Activated B cell treated with CpG ODN at 0.5 μM for 24 hours (primary cell): ENCODE measurements at regions not wholly inside any gene's neighbourhood (a gene's known extent, or its start where the extent isn't known, plus 50 kb on each side); places are given as distances from the start of the nearest gene placed in this dataset.

Experiments used
- ATAC-seq: fragments of 200-7000 bp; cut with Tn5 transposase; one replicate; pipeline ENCODE4 v1.10.0; 2021; ENCODE audit warnings: low read depth, mild to moderate bottlenecking, moderate library complexity
- CTCF ChIA-PET: fragments of 350-600 bp; sonication (Branson Sonifier 250); formaldehyde crosslinking; loops from one replicate; lab custom pipeline; 2021; ENCODE audit warnings: antibody characterized with exemption; lab: Charles Lee
- POLR2A ChIA-PET: fragments of 350-600 bp; sonication (Branson Sonifier 250); formaldehyde crosslinking; loops from one replicate; lab custom pipeline; 2021; ENCODE audit warnings: antibody characterized with exemption; lab: Charles Lee
- DNase-seq: peaks from one replicate; pipeline ENCODE4 v3.0.0; 2022
- H3K27ac Mint-ChIP-seq: one replicate; pipeline ENCODE4 v1.8.0; 2020; ENCODE audit warnings: mixed read lengths
- H3K27me3 Mint-ChIP-seq: one replicate; pipeline ENCODE4 v1.8.0; 2021; ENCODE audit warnings: mixed read lengths
- H3K36me3 Mint-ChIP-seq: one replicate; pipeline ENCODE4 v1.8.0; 2021; ENCODE audit warnings: low read depth, mixed read lengths
- H3K4me1 Mint-ChIP-seq: one replicate; pipeline ENCODE4 v1.8.0; 2021; ENCODE audit warnings: mixed read lengths
- H3K4me3 Mint-ChIP-seq: one replicate; pipeline ENCODE4 v1.8.0; 2020; ENCODE audit warnings: mild to moderate bottlenecking, mixed read lengths
- H3K9me3 Mint-ChIP-seq: one replicate; pipeline ENCODE4 v1.8.0; 2020; ENCODE audit warnings: mixed read lengths
- CTCF ChIP-seq: fragments of 200-600 bp; IDR thresholded peaks from one replicate; pipeline ENCODE4 v1.8.0; 2022; ENCODE audit warnings: antibody characterized with exemption, mild to moderate bottlenecking
- intact Hi-C: fragments of 100-400 bp; cut with micrococcal nuclease; formaldehyde crosslinking; loops from one replicate; pipeline ENCODE4 v1.15.1; 2024

- no peak for DNase-seq
- H3K27ac Mint-ChIP-seq = no peak overlapping the region
- peaks cover 3% of the 10 kb centered on the region for H3K9me3 Mint-ChIP-seq
- intact Hi-C loops = no loop called here
- no peak for TF ChIP-seq CTCF
- no peaks in the 10 kb centered on the region for H3K36me3 Mint-ChIP-seq
- no peak for ATAC-seq
- ChIA-PET POLR2A (no interaction called here), CTCF (no interaction called here)
- no peaks in the 10 kb centered on the region for H3K4me1 Mint-ChIP-seq
- peaks cover 3% of the 10 kb centered on the region for H3K27me3 Mint-ChIP-seq
- no peak overlapping the region for H3K4me3 Mint-ChIP-seq
These were observed 154.4 kb upstream of the NPY start for GRCh38 chr7:24129597-24129996.

GRCh38 chr7:24130631-24131030 is 153.4 kb upstream of the NPY start:
- peaks cover 3% of the 10 kb centered on the region for H3K27me3 Mint-ChIP-seq
- ATAC-seq = no peak
- no peak for DNase-seq
- ChIA-PET CTCF (no interaction called here), POLR2A (no interaction called here)
- H3K36me3 Mint-ChIP-seq = no peaks in the 10 kb centered on the region
- peaks cover 5% of the 10 kb centered on the region for H3K4me1 Mint-ChIP-seq
- no peak for TF ChIP-seq CTCF
- peaks cover 3% of the 10 kb centered on the region for H3K9me3 Mint-ChIP-seq
- intact Hi-C loops = no loop called here
- no peak overlapping the region for H3K4me3 Mint-ChIP-seq
- no peak overlapping the region for H3K27ac Mint-ChIP-seq

- H3K4me3 Mint-ChIP-seq = no peak overlapping the region
These were observed 150.3 kb upstream of the NPY start for GRCh38 chr7:24133691-24134090.

GRCh38 chr7:24134535-24134934 is 149.5 kb upstream of the NPY start:
- peaks cover 6% of the 10 kb centered on the region for H3K4me1 Mint-ChIP-seq
- H3K27me3 Mint-ChIP-seq = peaks cover 1% of the 10 kb centered on the region
- TF ChIP-seq CTCF = no peak
- ChIA-PET POLR2A (no interaction called here), CTCF (no interaction called here)
- H3K4me3 Mint-ChIP-seq = no peak overlapping the region
- no peaks in the 10 kb centered on the region for H3K36me3 Mint-ChIP-seq
- ATAC-seq (no peak), DNase-seq (no peak)
- no peaks in the 10 kb centered on the region for H3K9me3 Mint-ChIP-seq
- intact Hi-C loops = no loop called here
- H3K27ac Mint-ChIP-seq = no peak overlapping the region

More at GRCh38 chr7:24133691-24134090, 150.3 kb upstream of the NPY start:
- TF ChIP-seq CTCF = no peak
- no peak overlapping the region for H3K27ac Mint-ChIP-seq
- no peaks in the 10 kb centered on the region for H3K36me3 Mint-ChIP-seq
- ATAC-seq (no peak), DNase-seq (no peak)
- CTCF ChIA-PET = no interaction called here
- POLR2A ChIA-PET = no interaction called here
- H3K27me3 Mint-ChIP-seq = peaks cover 1% of the 10 kb centered on the region
- intact Hi-C loops = no loop called here
- no peaks in the 10 kb centered on the region for H3K9me3 Mint-ChIP-seq
- peaks cover 6% of the 10 kb centered on the region for H3K4me1 Mint-ChIP-seq

GRCh38 chr7:24135003-24135817 is 148.8 kb upstream of the NPY start:
- H3K9me3 Mint-ChIP-seq = no peaks in the 10 kb centered on the region
- POLR2A ChIA-PET = no interaction called here
- peaks cover 6% of the 10 kb centered on the region for H3K4me1 Mint-ChIP-seq
- no peak overlapping the region for H3K27ac Mint-ChIP-seq
- no peak overlapping the region for H3K4me3 Mint-ChIP-seq
- H3K36me3 Mint-ChIP-seq = no peaks in the 10 kb centered on the region
- CTCF ChIA-PET = no interaction called here
- DNase-seq = no peak
- TF ChIP-seq CTCF = no peak
- intact Hi-C loops = no loop called here
- no peaks in the 10 kb centered on the region for H3K27me3 Mint-ChIP-seq
- no peak for ATAC-seq
